Keratinocyte (primary cell): ENCODE measurements at regions not wholly inside any gene's neighbourhood (a gene's known extent, or its start where the extent isn't known, plus 50 kb on each side); places are given as distances from the start of the nearest gene placed in this dataset.

Experiments
- DNase-seq: peaks from one replicate; pipeline ENCODE4 v3.0.0-alpha.2; 2011; ENCODE audit warnings: low read depth, missing footprints, low spot score
- FAIRE-seq: peaks from 2 replicates; lab custom pipeline; 2011; peaks lifted over from hg19 to GRCh38; lab: Jason Lieb, UNC
- H2AFZ ChIP-seq: 2 replicates; pipeline ENCODE4 v1.6.0; 2012; ENCODE audit warnings: low read length, control low read depth, inconsistent platforms; ENCODE audit not compliant: control insufficient read depth
- H3K27ac ChIP-seq: 2 replicates; pipeline ENCODE4 v1.5.1; 2011; ENCODE audit warnings: low read length; ENCODE audit not compliant: control insufficient read depth, insufficient read depth
- H3K27me3 ChIP-seq: 3 replicates; pipeline ENCODE4 v1.6.0; 2011; ENCODE audit warnings: low read length; ENCODE audit not compliant: control insufficient read depth, insufficient read depth; ENCODE audit errors: extremely low read depth
- H3K36me3 ChIP-seq, 2 experiments: 2 replicates in 1 of 2; 3 replicates in 1 of 2; pipeline ENCODE4 v1.5.1; 2011; ENCODE audit warnings: low read length in 2 of 2, mild to moderate bottlenecking in 1 of 2; ENCODE audit not compliant: control insufficient read depth in 2 of 2, insufficient read depth in 2 of 2; ENCODE audit errors: extremely low read depth in 1 of 2
- H3K4me1 ChIP-seq: 3 replicates; pipeline ENCODE4 v1.5.1; 2011; ENCODE audit warnings: low read length; ENCODE audit not compliant: control insufficient read depth, insufficient read depth; ENCODE audit errors: extremely low read depth
- H3K4me2 ChIP-seq: 3 replicates; pipeline ENCODE4 v1.6.0; 2011; ENCODE audit warnings: low read depth, low read length; ENCODE audit not compliant: control insufficient read depth, insufficient read depth; ENCODE audit errors: extremely low read depth
- H3K4me3 ChIP-seq, 3 experiments: fragments of 200-600 bp in 1 of 3; sonication (generic) in 1 of 3; 2 replicates in 2 of 3; 3 replicates in 1 of 3; pipeline ENCODE4 v1.5.1; 2011 to 2016; ENCODE audit warnings: low read length in 3 of 3, mild to moderate bottlenecking in 3 of 3, control low read depth in 2 of 3, inconsistent platforms in 1 of 3, low read depth in 1 of 3, mixed read lengths in 1 of 3, mixed run types in 1 of 3, moderate library complexity in 1 of 3; ENCODE audit not compliant: control insufficient read depth in 2 of 3, insufficient read depth in 2 of 3; ENCODE audit errors: extremely low read depth in 1 of 3
- H3K79me2 ChIP-seq: 2 replicates; pipeline ENCODE4 v1.6.0; 2012; ENCODE audit warnings: low read length; ENCODE audit not compliant: control insufficient read depth, insufficient read depth
- H3K9ac ChIP-seq: 3 replicates; pipeline ENCODE4 v1.6.0; 2011; ENCODE audit warnings: low read length; ENCODE audit not compliant: control insufficient read depth, insufficient read depth; ENCODE audit errors: extremely low read depth
- H3K9me1 ChIP-seq: 3 replicates; pipeline ENCODE4 v1.6.0; 2011; ENCODE audit warnings: low read length; ENCODE audit not compliant: control insufficient read depth, insufficient read depth; ENCODE audit errors: extremely low read depth
- H3K9me3 ChIP-seq: 2 replicates; pipeline ENCODE4 v1.5.1; 2012; ENCODE audit warnings: low read depth, low read length; ENCODE audit not compliant: control insufficient read depth
- H4K20me1 ChIP-seq: 3 replicates; pipeline ENCODE4 v1.6.0; 2011; ENCODE audit warnings: low read length; ENCODE audit not compliant: control insufficient read depth, insufficient read depth; ENCODE audit errors: extremely low read depth
- CTCF ChIP-seq, 3 experiments: IDR thresholded peaks in 1 of 3; conservative IDR thresholded peaks in 1 of 3; optimal IDR thresholded peaks in 1 of 3; 2 replicates in 2 of 3; 3 replicates in 1 of 3; pipeline versions ENCODE3 to v1.5.1; 2011; ENCODE audit warnings: low read length in 3 of 3, mild to moderate bottlenecking in 3 of 3, moderate library complexity in 2 of 3, control low read depth in 1 of 3, inconsistent platforms in 1 of 3; ENCODE audit not compliant: insufficient read depth in 2 of 3; ENCODE audit errors: extremely low read depth in 1 of 3
- EZH2 ChIP-seq: IDR thresholded peaks from one replicate; pipeline ENCODE4 v1.6.1; 2012; ENCODE audit warnings: inconsistent platforms, mild to moderate bottlenecking, low read length, moderate library complexity
- dilution Hi-C: fragments of 300-500 bp; cut with MboI; formaldehyde crosslinking; loops from one replicate; pipeline ENCODE4 v1.7.0; 2020; ENCODE audit warnings: low sequenced_read_pairs; ENCODE audit not compliant: extremely low pct_ligation_motif_present

- no peaks in the 10 kb centered on the region for H3K79me2 ChIP-seq
These were observed 810.1 kb downstream of the FAT4 start for GRCh38 chr4:126124818-126125217.

GRCh38 chr4:126130215-126130614 is 815.5 kb downstream of the FAT4 start:
- Histone ChIP-seq H3K9me3 (no peaks in the 10 kb centered on the region), H3K36me3 (no peaks in the 10 kb centered on the region), H3K9me1 (no peaks in the 10 kb centered on the region), H3K4me1 (no peaks in the 10 kb centered on the region), H3K27me3 (no peaks in the 10 kb centered on the region), H3K4me2 (no peak overlapping the region), H4K20me1 (no peaks in the 10 kb centered on the region), H3K79me2 (no peaks in the 10 kb centered on the region), H2AFZ (no peak overlapping the region), H3K9ac (no peak overlapping the region), H3K27ac (no peak overlapping the region), H3K4me3 (no peak overlapping the region)
- DNase-seq: no peak
- no peak for TF ChIP-seq CTCF (optimal IDR thresholded peaks at IDR 0.05 in 1 of 3, IDR thresholded peaks at IDR 0.05 in 1 of 3, conservative IDR thresholded peaks at IDR 0.05 in 1 of 3; ENCODE audit: extremely low read depth in 1 of 3, insufficient read depth in 2 of 3, low read length in 3 of 3)
- no peak for TF ChIP-seq EZH2
- dilution Hi-C loops: no loop called here
- FAIRE-seq: no peak

More at GRCh38 chr4:126124818-126125217, 810.1 kb downstream of the FAT4 start:
- H3K9me3 ChIP-seq: no peaks in the 10 kb centered on the region
- no peak overlapping the region for H2AFZ ChIP-seq
- no peak overlapping the region for H3K9ac ChIP-seq
- H3K9me1 ChIP-seq: no peaks in the 10 kb centered on the region
- DNase-seq (no peak), FAIRE-seq (no peak)
- no peaks in the 10 kb centered on the region for H3K27me3 ChIP-seq
- dilution Hi-C loops: no loop called here
- H3K4me2 ChIP-seq: no peak overlapping the region
- H3K36me3 ChIP-seq: no peaks in the 10 kb centered on the region
- no peaks in the 10 kb centered on the region for H3K4me1 ChIP-seq
- H3K4me3 ChIP-seq: no peak overlapping the region
- TF ChIP-seq EZH2 (no peak), CTCF (optimal IDR thresholded peaks at IDR 0.05 in 1 of 3, IDR thresholded peaks at IDR 0.05 in 1 of 3, conservative IDR thresholded peaks at IDR 0.05 in 1 of 3; ENCODE audit: extremely low read depth in 1 of 3, insufficient read depth in 2 of 3, low read length in 3 of 3) (no peak)
- no peaks in the 10 kb centered on the region for H4K20me1 ChIP-seq
- no peak overlapping the region for H3K27ac ChIP-seq
